Loucy (cell line): ENCODE measurements at regions not wholly inside any gene's neighbourhood (a gene's known extent, or its start where the extent isn't known, plus 50 kb on each side); places are given as distances from the start of the nearest gene placed in this dataset.

Experiments used
- EZH2phosphoT487 ChIP-seq: fragments of 200-600 bp; IDR thresholded peaks from 2 replicates; pipeline ENCODE4 v1.6.1; 2018; ENCODE audit warnings: antibody characterized with exemption, mild to moderate bottlenecking, moderate library complexity, borderline replicate concordance
- TF ChIP-seq, protein P1 (sequence below): fragments of 200-600 bp; sonication (generic); conservative IDR thresholded peaks from 2 replicates; pipeline ENCODE4 v1.5.1; 2014; ENCODE audit warnings: mild to moderate bottlenecking, antibody characterized with exemption, low read length

DNA sequence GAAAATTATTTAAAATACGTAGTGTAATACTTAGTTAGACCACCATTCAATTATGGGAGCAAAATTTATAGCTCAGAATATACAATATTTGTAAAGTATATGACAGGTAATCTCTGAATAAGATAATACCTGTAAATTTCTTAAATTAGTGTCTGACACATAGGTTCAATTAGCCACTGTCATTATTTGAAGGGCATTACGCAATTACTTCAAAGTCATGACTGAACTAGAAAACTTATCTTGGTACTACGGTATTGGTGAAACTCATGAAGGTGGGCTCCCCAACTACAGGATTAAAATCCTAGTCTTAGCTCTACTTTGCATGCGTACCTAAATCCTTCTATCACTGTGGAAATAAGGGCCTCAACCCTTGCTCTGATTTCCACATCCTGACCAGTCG is 860.7 kb downstream of the PCDH19 start:
- TF ChIP-seq, protein P1, sequence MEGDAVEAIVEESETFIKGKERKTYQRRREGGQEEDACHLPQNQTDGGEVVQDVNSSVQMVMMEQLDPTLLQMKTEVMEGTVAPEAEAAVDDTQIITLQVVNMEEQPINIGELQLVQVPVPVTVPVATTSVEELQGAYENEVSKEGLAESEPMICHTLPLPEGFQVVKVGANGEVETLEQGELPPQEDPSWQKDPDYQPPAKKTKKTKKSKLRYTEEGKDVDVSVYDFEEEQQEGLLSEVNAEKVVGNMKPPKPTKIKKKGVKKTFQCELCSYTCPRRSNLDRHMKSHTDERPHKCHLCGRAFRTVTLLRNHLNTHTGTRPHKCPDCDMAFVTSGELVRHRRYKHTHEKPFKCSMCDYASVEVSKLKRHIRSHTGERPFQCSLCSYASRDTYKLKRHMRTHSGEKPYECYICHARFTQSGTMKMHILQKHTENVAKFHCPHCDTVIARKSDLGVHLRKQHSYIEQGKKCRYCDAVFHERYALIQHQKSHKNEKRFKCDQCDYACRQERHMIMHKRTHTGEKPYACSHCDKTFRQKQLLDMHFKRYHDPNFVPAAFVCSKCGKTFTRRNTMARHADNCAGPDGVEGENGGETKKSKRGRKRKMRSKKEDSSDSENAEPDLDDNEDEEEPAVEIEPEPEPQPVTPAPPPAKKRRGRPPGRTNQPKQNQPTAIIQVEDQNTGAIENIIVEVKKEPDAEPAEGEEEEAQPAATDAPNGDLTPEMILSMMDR: no peak
- no peak for TF ChIP-seq EZH2phosphoT487
